EL (cell line): ENCODE measurements at regions not wholly inside any gene's neighbourhood (a gene's known extent, or its start where the extent isn't known, plus 50 kb on each side); places are given as distances from the start of the nearest gene placed in this dataset.

Experiments used
- DNase-seq: peaks from one replicate; pipeline ENCODE4 v3.0.0-alpha.2; 2016

GRCh38 chr2:171217330-171217729 lies 56.6 kb upstream of the TLK1 start:
- no peak for DNase-seq

GRCh38 chr2:171216631-171217030 lies 55.9 kb upstream of the TLK1 start:
- DNase-seq: no peak

- no peak for DNase-seq
These were observed 53.4 kb upstream of the TLK1 start for GRCh38 chr2:171214093-171214492.

- DNase-seq: no peak
These were observed 50.3 kb upstream of the TLK1 start for GRCh38 chr2:171210864-171211431.
